ENCODE measurements at regions not wholly inside any gene's neighbourhood (a gene's known extent, or its start where the extent isn't known, plus 50 kb on each side); places are given as distances from the start of the nearest gene placed in this dataset.

- Histone ChIP-seq H3K27ac (no peak overlapping the region), H3K4me1 (ENCODE audit: insufficient read depth) (no peaks in the 10 kb centered on the region), H3K36me3 (ENCODE audit: low read depth) (no peaks in the 10 kb centered on the region), H2AFZ (no peak overlapping the region), H3K9ac (no peak overlapping the region), H3K9me3 (ENCODE audit: low read depth) (no peaks in the 10 kb centered on the region), H3K79me2 (ENCODE audit: insufficient read depth) (no peaks in the 10 kb centered on the region), H3K27me3 (replicated peaks; ENCODE audit: insufficient read depth) (no peaks in the 10 kb centered on the region), H3F3A (ENCODE audit: insufficient read depth) (no peaks in the 10 kb centered on the region), H3K4me3 (no peak overlapping the region), H3K4me2 (ENCODE audit: unreplicated experiment) (no peak overlapping the region), H3K9me2 (ENCODE audit: insufficient read depth) (no peaks in the 10 kb centered on the region), H4K20me1 (ENCODE audit: insufficient read depth) (no peaks in the 10 kb centered on the region)
- in situ Hi-C loops (cut with MboI) = no loop called here
- peak; percentile 32 for DNase-seq
- TF ChIP-seq EZH2 (IDR thresholded peaks at IDR 0.05; ENCODE audit: insufficient read depth, poor library complexity, severe bottlenecking) = no peak
- TF ChIP-seq EZH2phosphoT487 (IDR thresholded peaks at IDR 0.05; ENCODE audit: insufficient read depth, low read depth) = no peak
- 2% methylated on average over 2 of the region's 2 CpGs for WGBS, 2 experiments (ENCODE audit: low coverage in 1 of 2, low lambda C conversion rate in 2 of 2, missing lambda C conversion rate in 2 of 2)
Observed at GRCh38 chr21:17343055-17343454, 169.8 kb upstream of the CXADR start.

- Histone ChIP-seq H3F3A (ENCODE audit: insufficient read depth) (no peaks in the 10 kb centered on the region), H3K4me2 (ENCODE audit: unreplicated experiment) (no peak overlapping the region), H3K79me2 (ENCODE audit: insufficient read depth) (no peaks in the 10 kb centered on the region), H3K9ac (no peak overlapping the region), H3K9me3 (ENCODE audit: low read depth) (no peaks in the 10 kb centered on the region), H3K4me1 (ENCODE audit: insufficient read depth) (no peaks in the 10 kb centered on the region), H4K20me1 (ENCODE audit: insufficient read depth) (no peaks in the 10 kb centered on the region), H3K36me3 (ENCODE audit: low read depth) (no peaks in the 10 kb centered on the region), H3K4me3 (no peak overlapping the region), H3K9me2 (ENCODE audit: insufficient read depth) (no peaks in the 10 kb centered on the region), H2AFZ (no peak overlapping the region), H3K27ac (no peak overlapping the region), H3K27me3 (replicated peaks; ENCODE audit: insufficient read depth) (no peaks in the 10 kb centered on the region)
- no peak for TF ChIP-seq EZH2phosphoT487 (IDR thresholded peaks at IDR 0.05; ENCODE audit: insufficient read depth, low read depth)
- DNase-seq = no peak
- 26 to 43% methylated on average over 3 of the region's 3 CpGs for WGBS, 2 experiments (ENCODE audit: low coverage in 1 of 2, low lambda C conversion rate in 2 of 2, missing lambda C conversion rate in 2 of 2)
- in situ Hi-C loops (cut with MboI) = no loop called here
Observed at GRCh38 chr21:17348357-17348756, 164.5 kb upstream of the CXADR start.

GRCh38 chr21:17348849-17349248, 164.0 kb upstream of the CXADR start:
- H3F3A ChIP-seq (ENCODE audit: insufficient read depth) = no peaks in the 10 kb centered on the region
- no peak overlapping the region for H3K9ac ChIP-seq
- H3K36me3 ChIP-seq (ENCODE audit: low read depth) = no peaks in the 10 kb centered on the region
- no peaks in the 10 kb centered on the region for H4K20me1 ChIP-seq (ENCODE audit: insufficient read depth)
- no peaks in the 10 kb centered on the region for H3K4me1 ChIP-seq (ENCODE audit: insufficient read depth)
- in situ Hi-C loops (cut with MboI) = no loop called here
- H3K9me3 ChIP-seq (ENCODE audit: low read depth) = no peaks in the 10 kb centered on the region
- H3K9me2 ChIP-seq (ENCODE audit: insufficient read depth) = no peaks in the 10 kb centered on the region
- 13 to 18% methylated on average over 1 of the region's 1 CpG for WGBS, 2 experiments (ENCODE audit: low coverage in 1 of 2, low lambda C conversion rate in 2 of 2, missing lambda C conversion rate in 2 of 2)
- H3K4me2 ChIP-seq (ENCODE audit: unreplicated experiment) = no peak overlapping the region
- no peaks in the 10 kb centered on the region for H3K79me2 ChIP-seq (ENCODE audit: insufficient read depth)
- H3K4me3 ChIP-seq = no peak overlapping the region
- TF ChIP-seq EZH2phosphoT487 (IDR thresholded peaks at IDR 0.05; ENCODE audit: insufficient read depth, low read depth) (no peak), EZH2 (IDR thresholded peaks at IDR 0.05; ENCODE audit: insufficient read depth, poor library complexity, severe bottlenecking) (no peak)
- no peaks in the 10 kb centered on the region for H3K27me3 ChIP-seq (replicated peaks; ENCODE audit: insufficient read depth)
- H3K27ac ChIP-seq = no peak overlapping the region
- no peak for DNase-seq
- no peak overlapping the region for H2AFZ ChIP-seq

GRCh38 chr21:17351766-17352165, 161.1 kb upstream of the CXADR start:
- no peak overlapping the region for H3K27ac ChIP-seq
- no peak for DNase-seq
- H3K9me3 ChIP-seq (ENCODE audit: low read depth) = no peaks in the 10 kb centered on the region
- no peak overlapping the region for H2AFZ ChIP-seq
- no peaks in the 10 kb centered on the region for H3K9me2 ChIP-seq (ENCODE audit: insufficient read depth)
- H4K20me1 ChIP-seq (ENCODE audit: insufficient read depth) = no peaks in the 10 kb centered on the region
- no peak overlapping the region for H3K4me2 ChIP-seq (ENCODE audit: unreplicated experiment)
- no peaks in the 10 kb centered on the region for H3K36me3 ChIP-seq (ENCODE audit: low read depth)
- H3K4me1 ChIP-seq (ENCODE audit: insufficient read depth) = no peaks in the 10 kb centered on the region
- H3F3A ChIP-seq (ENCODE audit: insufficient read depth) = no peaks in the 10 kb centered on the region
- TF ChIP-seq EZH2phosphoT487 (IDR thresholded peaks at IDR 0.05; ENCODE audit: insufficient read depth, low read depth) (no peak), EZH2 (IDR thresholded peaks at IDR 0.05; ENCODE audit: insufficient read depth, poor library complexity, severe bottlenecking) (no peak)
- in situ Hi-C loops (cut with MboI) = no loop called here
- no peak overlapping the region for H3K9ac ChIP-seq
- H3K79me2 ChIP-seq (ENCODE audit: insufficient read depth) = no peaks in the 10 kb centered on the region
- H3K4me3 ChIP-seq = no peak overlapping the region
- WGBS, 2 experiments (ENCODE audit: low coverage in 1 of 2, low lambda C conversion rate in 2 of 2, missing lambda C conversion rate in 2 of 2) = 51 to 52% methylated on average over 2 of the region's 2 CpGs
- no peaks in the 10 kb centered on the region for H3K27me3 ChIP-seq (replicated peaks; ENCODE audit: insufficient read depth)

- no peak overlapping the region for H3K27ac ChIP-seq
- H3K79me2 ChIP-seq (ENCODE audit: insufficient read depth) = no peaks in the 10 kb centered on the region
- no peak overlapping the region for H3K9ac ChIP-seq
- no peaks in the 10 kb centered on the region for H3K9me2 ChIP-seq (ENCODE audit: insufficient read depth)
- WGBS, 2 experiments (ENCODE audit: low coverage in 1 of 2, low lambda C conversion rate in 2 of 2, missing lambda C conversion rate in 2 of 2) = 41 to 42% methylated on average over 3 of the region's 3 CpGs
- H4K20me1 ChIP-seq (ENCODE audit: insufficient read depth) = no peaks in the 10 kb centered on the region
- no peak overlapping the region for H3K4me2 ChIP-seq (ENCODE audit: unreplicated experiment)
- TF ChIP-seq EZH2phosphoT487 (IDR thresholded peaks at IDR 0.05; ENCODE audit: insufficient read depth, low read depth) (no peak), EZH2 (IDR thresholded peaks at IDR 0.05; ENCODE audit: insufficient read depth, poor library complexity, severe bottlenecking) (no peak)
- DNase-seq = no peak
- no peaks in the 10 kb centered on the region for H3F3A ChIP-seq (ENCODE audit: insufficient read depth)
- in situ Hi-C loops (cut with MboI) = no loop called here
- no peaks in the 10 kb centered on the region for H3K9me3 ChIP-seq (ENCODE audit: low read depth)
- no peaks in the 10 kb centered on the region for H3K27me3 ChIP-seq (replicated peaks; ENCODE audit: insufficient read depth)
- H3K36me3 ChIP-seq (ENCODE audit: low read depth) = no peaks in the 10 kb centered on the region
- H3K4me3 ChIP-seq = no peak overlapping the region
- H3K4me1 ChIP-seq (ENCODE audit: insufficient read depth) = no peaks in the 10 kb centered on the region
- H2AFZ ChIP-seq = no peak overlapping the region
Observed at GRCh38 chr21:17352996-17353655, 159.7 kb upstream of the CXADR start.

Measured in GM23248 (cell line).